PC-9 (cell line): ENCODE measurements at regions not wholly inside any gene's neighbourhood (a gene's known extent, or its start where the extent isn't known, plus 50 kb on each side); places are given as distances from the start of the nearest gene placed in this dataset.

ENCODE experiments used
- EZH2 ChIP-seq: fragments of 200-600 bp; sonication (generic); IDR thresholded peaks from 2 replicates; pipeline ENCODE4 v1.8.0; 2017; ENCODE audit warnings: antibody characterized with exemption, low read depth
- TF ChIP-seq, protein P1 (sequence below): fragments of 200-600 bp; sonication (generic); conservative IDR thresholded peaks from 2 replicates; pipeline ENCODE4 v1.6.1; 2017; ENCODE audit warnings: mixed run types, antibody characterized with exemption, mild to moderate bottlenecking, moderate library complexity

DNA sequence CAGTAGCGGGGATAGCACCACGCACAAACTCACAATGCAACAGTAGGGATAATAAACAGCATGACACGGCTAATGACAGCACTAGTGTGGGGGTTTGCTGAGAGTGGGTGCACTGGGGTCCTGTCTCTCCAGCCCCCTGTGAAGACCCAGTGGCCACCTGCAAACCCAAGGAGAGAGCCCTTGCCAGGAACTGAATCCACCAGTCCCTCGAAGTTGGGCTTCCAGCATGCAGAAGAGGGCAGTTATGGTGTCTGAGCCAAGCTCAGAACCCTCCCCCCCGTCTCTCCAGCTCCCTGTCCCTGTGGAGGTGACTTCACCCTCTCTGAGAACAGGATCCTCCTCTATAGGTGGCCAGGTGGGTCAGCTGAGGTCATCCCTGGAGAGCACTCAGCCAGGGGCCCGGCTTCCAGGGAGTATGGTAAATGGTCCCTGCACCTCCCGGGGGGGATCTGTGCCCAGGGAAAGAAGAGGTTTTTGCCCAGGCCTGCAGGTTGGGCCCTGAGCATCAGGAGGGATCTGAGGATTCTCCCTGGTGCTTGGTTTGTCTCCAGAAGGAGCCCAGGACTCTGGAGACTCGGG, 86.3 kb upstream of the PRR5 start:
- TF ChIP-seq, protein P1, sequence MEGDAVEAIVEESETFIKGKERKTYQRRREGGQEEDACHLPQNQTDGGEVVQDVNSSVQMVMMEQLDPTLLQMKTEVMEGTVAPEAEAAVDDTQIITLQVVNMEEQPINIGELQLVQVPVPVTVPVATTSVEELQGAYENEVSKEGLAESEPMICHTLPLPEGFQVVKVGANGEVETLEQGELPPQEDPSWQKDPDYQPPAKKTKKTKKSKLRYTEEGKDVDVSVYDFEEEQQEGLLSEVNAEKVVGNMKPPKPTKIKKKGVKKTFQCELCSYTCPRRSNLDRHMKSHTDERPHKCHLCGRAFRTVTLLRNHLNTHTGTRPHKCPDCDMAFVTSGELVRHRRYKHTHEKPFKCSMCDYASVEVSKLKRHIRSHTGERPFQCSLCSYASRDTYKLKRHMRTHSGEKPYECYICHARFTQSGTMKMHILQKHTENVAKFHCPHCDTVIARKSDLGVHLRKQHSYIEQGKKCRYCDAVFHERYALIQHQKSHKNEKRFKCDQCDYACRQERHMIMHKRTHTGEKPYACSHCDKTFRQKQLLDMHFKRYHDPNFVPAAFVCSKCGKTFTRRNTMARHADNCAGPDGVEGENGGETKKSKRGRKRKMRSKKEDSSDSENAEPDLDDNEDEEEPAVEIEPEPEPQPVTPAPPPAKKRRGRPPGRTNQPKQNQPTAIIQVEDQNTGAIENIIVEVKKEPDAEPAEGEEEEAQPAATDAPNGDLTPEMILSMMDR, result no peak
- no peak for TF ChIP-seq EZH2
